ENCODE measurements at regions not wholly inside any gene's neighbourhood (a gene's known extent, or its start where the extent isn't known, plus 50 kb on each side); places are given as distances from the start of the nearest gene placed in this dataset.
"Not testable (repeated sequence)": the region's sequence is repeated elsewhere in the genome, so short reads cannot be mapped to it uniquely, and the experiment has no call there.

GRCh38 chr2:189231719-189232323 is 52.3 kb upstream of the COL5A2 start:
- FAIRE-seq (no peak), DNase-seq (ENCODE audit: low spot score) (no peak)

DNA sequence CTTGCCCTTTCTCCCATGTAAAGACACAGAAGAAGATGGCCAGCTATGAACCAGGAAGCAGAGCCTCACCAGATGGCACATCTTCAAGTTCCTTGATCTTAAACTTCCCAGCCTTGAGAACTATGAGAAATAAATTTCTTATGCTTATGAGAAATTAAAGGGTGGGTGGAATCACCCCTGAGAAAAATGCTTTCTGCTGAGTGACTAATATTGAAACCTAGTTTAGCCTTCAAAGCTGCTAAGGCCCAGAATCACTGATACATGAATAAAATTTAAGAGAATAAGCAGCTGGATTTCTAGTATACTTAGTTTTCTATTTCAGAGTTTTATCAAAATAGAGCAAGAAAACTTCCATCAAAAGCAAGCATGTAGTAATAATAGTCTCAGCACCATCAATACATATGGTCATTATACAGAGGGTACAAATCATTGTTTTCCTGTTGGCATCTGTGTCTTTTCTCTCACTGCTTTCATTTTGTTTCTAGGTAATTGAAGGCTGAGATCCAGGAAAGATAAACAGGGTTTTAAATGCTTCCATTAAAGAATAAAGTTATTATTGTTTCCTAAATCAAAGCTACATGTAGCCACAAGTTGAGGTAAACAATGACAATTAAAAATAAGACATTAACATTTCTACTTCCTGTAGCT is 53.3 kb upstream of the COL5A2 start:
- no peak for FAIRE-seq
- DNase-seq (ENCODE audit: low spot score), result no peak

DNA sequence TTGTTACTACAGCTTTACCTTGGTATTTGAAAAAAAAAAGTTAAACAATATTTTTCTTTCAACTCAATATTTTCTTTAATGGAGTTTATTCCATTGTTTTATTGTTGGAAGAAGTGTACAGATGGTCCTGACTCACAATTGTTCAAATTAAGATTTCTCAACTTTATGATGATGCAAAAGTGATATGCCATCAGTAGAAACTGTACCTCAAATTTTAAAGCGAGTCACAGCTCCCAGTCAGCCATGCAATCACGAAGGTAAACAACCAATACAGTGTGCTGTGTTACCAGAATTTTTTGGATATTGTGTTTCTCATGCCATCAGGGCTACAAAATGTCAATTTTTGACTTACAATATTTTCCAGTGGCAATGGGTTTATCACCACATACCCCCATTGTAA is 54.0 kb upstream of the COL5A2 start:
- FAIRE-seq (no peak), DNase-seq (ENCODE audit: low spot score) (no peak)

- FAIRE-seq, result no peak
- no peak for DNase-seq (ENCODE audit: low spot score)
These were observed 55.4 kb upstream of the COL5A2 start for GRCh38 chr2:189234991-189235390.

GRCh38 chr2:189236066-189236465 is 56.5 kb upstream of the COL5A2 start:
- no peak for DNase-seq (ENCODE audit: low spot score)
- no peak for FAIRE-seq

- DNase-seq (ENCODE audit: low spot score), result no peak
- FAIRE-seq, result no peak
These were observed 59.3 kb upstream of the COL5A2 start for GRCh38 chr2:189238903-189239302.

DNA sequence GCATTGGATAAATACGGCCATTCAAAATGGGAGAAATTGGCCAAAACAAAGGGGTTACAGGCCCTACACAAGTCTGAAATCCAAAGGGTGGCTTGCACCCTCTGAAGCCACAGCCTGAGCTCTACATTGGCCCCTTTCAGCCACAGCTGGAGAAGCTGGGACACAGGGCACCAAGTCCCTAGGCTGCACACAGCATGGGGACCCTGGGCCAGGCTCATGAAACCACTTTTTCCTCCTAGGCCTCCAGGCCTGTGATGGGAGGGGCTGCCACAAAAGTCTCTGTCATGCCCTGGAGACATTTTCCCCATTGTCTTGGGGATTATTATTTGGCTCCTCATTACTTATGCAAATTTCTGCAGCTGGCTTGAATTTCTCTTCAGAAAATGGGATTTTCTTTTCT is 64.3 kb upstream of the COL5A2 start:
- FAIRE-seq; DNase-seq (ENCODE audit: low spot score): not testable (repeated sequence)

- FAIRE-seq, result no peak
- no peak for DNase-seq (ENCODE audit: low spot score)
These were observed 67.7 kb upstream of the COL5A2 start for GRCh38 chr2:189247276-189247675.

- DNase-seq (ENCODE audit: low spot score), result no peak
- FAIRE-seq, result no peak
These were observed 68.6 kb upstream of the COL5A2 start for GRCh38 chr2:189248141-189248540.

- FAIRE-seq, result no peak
These were observed 69.6 kb upstream of the COL5A2 start for GRCh38 chr2:189249171-189249570.

DNA sequence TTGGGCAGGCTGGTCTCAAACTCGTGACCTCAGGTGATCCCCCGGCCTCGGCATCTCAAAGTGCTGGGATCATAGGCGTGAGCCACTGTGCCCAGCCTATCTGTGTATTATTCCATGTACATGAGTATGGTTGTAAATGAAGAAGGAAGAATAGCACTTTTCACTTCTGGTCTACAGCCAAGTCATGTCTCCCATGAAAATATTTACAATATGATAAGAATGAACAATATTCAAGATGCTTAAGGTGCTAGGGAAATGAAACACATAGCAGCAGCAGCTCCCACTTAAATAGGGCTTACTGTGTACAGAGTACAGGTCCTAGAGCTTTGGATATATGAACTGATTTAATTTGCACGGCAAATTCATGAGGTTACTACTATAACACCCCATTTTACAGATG is 70.3 kb upstream of the COL5A2 start:
- DNase-seq (ENCODE audit: low spot score) (no peak), FAIRE-seq (no peak)

More at GRCh38 chr2:189249171-189249570, 69.6 kb upstream of the COL5A2 start:
- no peak for DNase-seq (ENCODE audit: low spot score)

DNA sequence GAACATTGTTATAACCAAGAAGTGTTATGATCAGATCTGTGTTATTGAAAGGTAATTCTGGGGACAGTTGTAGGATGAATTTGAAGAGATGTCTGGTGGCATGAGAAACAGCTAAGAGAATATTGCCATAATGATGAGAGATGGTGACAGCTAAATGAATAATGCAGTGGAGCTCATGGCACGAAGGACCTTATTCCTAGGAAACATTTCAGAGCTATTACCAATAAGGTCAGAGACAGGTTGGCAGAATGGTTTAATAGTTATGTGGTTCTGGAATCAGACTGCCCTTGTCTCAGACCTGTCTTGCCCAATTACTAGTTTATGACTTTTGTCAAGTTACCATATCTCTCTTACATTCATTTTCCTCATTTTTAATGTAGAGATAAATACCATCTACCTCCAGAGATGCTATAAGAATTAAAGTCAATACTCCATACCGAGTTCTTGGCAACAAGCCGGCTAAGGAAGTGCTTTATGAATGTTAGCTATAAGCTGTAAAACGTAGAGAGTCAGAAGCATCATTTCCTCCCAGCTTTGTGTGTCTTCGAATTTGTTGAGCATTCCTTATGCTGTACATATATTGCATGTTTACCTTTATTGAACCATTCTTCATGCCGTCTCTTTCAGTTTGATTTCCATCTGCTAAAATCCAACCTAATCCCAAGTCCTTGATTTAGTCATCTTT is 73.6 kb upstream of the COL5A2 start:
- no peak for DNase-seq (ENCODE audit: low spot score)
- FAIRE-seq, result no peak

DNA sequence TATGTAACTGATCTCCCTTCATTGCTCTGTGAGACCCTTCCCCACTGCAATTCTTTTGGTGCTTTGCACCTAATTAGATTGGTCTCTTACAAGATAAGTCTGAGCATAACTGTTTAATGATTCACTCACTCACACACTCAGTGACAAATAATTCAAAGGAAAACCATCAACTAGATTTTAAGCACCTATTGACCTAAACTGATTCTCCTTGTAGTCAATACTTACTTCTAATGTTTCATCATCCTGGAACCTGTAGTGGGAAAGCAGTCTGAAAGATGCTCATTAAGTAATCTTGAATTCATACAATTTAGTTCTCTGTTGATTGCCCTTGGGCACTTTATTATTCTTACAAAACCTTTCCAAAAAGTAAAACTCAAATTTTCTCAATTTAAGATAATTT is 74.3 kb upstream of the COL5A2 start:
- FAIRE-seq (no peak), DNase-seq (ENCODE audit: low spot score) (no peak)

GRCh38 chr2:189254268-189254883 is 74.8 kb upstream of the COL5A2 start:
- FAIRE-seq, result no peak
- DNase-seq (ENCODE audit: low spot score), result no peak

DNA sequence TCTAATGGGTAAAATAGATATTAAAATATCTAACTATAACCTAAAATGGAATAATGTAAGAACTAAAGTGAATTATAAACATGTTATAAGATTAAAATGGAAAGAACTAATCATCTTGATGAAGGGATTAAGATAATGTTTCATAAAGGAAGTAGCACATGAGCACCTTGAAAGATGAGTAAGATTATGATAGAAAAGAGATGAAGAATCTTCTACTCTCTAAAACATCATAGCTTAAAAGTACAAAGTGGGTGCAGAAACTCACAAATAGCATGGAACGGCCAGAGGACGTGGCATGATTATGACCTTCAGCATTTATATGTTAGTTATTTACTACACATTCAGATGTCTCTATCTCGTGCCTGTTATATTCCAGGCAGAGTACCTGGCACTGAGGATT is 76.2 kb upstream of the COL5A2 start:
- FAIRE-seq, result peak; percentile 5
- no peak for DNase-seq (ENCODE audit: low spot score)

- DNase-seq (ENCODE audit: low spot score), result no peak
These were observed 79.2 kb upstream of the COL5A2 start for GRCh38 chr2:189258616-189259365.

GRCh38 chr2:189260361-189260814 is 80.8 kb upstream of the COL5A2 start:
- no peak for FAIRE-seq
- no peak for DNase-seq (ENCODE audit: low spot score)

More at GRCh38 chr2:189258616-189259365, 79.2 kb upstream of the COL5A2 start:
- no peak for FAIRE-seq

DNA sequence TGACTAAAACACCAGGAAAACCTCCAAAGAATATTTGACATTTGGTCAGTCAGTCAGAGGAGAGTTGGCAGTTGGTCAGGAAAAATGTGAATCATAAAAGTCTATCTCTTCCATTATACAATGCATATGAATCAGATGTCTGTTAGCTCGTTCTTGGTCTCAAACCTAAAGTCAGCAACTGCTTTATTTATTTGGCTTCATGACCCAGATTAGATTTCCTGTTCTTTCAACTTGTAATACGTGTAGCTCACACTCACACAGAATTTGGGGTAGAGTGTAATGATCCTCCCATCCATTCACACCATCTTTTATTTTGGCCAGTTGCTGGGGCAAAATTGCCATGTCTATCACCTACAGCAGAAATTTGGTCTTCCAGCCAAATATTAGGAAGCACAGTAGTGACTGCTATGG is 81.9 kb upstream of the COL5A2 start:
- DNase-seq (ENCODE audit: low spot score) (no peak), FAIRE-seq (peak; percentile 41)

- FAIRE-seq, result no peak
- DNase-seq (ENCODE audit: low spot score), result no peak
These were observed 82.4 kb upstream of the COL5A2 start for GRCh38 chr2:189261916-189262315.

GRCh38 chr2:189265696-189266320 is 86.2 kb upstream of the COL5A2 start:
- no peak for FAIRE-seq
- DNase-seq (ENCODE audit: low spot score), result no peak

DNA sequence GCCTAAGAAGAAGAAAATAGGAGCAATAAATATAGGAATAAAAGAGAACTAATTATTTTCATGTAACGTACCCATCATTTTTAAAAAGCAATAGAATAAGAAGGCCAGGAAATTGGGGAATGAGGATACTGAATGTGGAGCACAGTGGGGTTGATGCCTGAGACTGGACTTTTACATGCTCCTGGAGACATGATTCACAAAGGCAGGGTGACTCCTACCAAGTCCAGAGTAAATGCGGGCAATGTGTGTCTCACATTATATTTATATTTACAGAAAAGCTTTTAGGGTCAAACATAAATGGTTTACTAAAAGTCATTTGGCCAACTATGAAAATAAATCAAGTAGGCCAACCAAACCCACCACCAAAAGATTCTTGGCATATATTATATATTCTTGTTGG is 87.9 kb upstream of the COL5A2 start:
- no peak for FAIRE-seq
- DNase-seq (ENCODE audit: low spot score), result no peak
